Keratinocyte (primary cell): ENCODE measurements at regions not wholly inside any gene's neighbourhood (a gene's known extent, or its start where the extent isn't known, plus 50 kb on each side); places are given as distances from the start of the nearest gene placed in this dataset.
"Not testable (repeated sequence)": the region's sequence is repeated elsewhere in the genome, so short reads cannot be mapped to it uniquely, and the experiment has no call there.

Source experiments
- CTCF ChIP-seq, 3 experiments: IDR thresholded peaks in 1 of 3; conservative IDR thresholded peaks in 1 of 3; optimal IDR thresholded peaks in 1 of 3; 2 replicates in 2 of 3; 3 replicates in 1 of 3; pipeline versions ENCODE3 to v1.5.1; 2011; ENCODE audit warnings: low read length in 3 of 3, mild to moderate bottlenecking in 3 of 3, moderate library complexity in 2 of 3, control low read depth in 1 of 3, inconsistent platforms in 1 of 3; ENCODE audit not compliant: insufficient read depth in 2 of 3; ENCODE audit errors: extremely low read depth in 1 of 3
- EZH2 ChIP-seq: IDR thresholded peaks from one replicate; pipeline ENCODE4 v1.6.1; 2012; ENCODE audit warnings: inconsistent platforms, mild to moderate bottlenecking, low read length, moderate library complexity

GRCh38 chr20:30290361-30291063 lies 967.0 kb upstream of the DEFB115 start:
- TF ChIP-seq EZH2; CTCF (optimal IDR thresholded peaks at IDR 0.05 in 1 of 3, IDR thresholded peaks at IDR 0.05 in 1 of 3, conservative IDR thresholded peaks at IDR 0.05 in 1 of 3; ENCODE audit: extremely low read depth in 1 of 3, insufficient read depth in 2 of 3, low read length in 3 of 3): not testable (repeated sequence)
